Sciatic nerve (tissue), 2 donors: ENCODE measurements at regions not wholly inside any gene's neighbourhood (a gene's known extent, or its start where the extent isn't known, plus 50 kb on each side); places are given as distances from the start of the nearest gene placed in this dataset.
"Not testable (repeated sequence)": the region's sequence is repeated elsewhere in the genome, so short reads cannot be mapped to it uniquely, and the experiment has no call there.

ENCODE experiments used
- ATAC-seq: fragments of 200-7000 bp; cut with Tn5 transposase; one replicate; pipeline ENCODE4 v1.9.1; 2020; ENCODE audit warnings: mild to moderate bottlenecking, moderate library complexity
- DNase-seq: peaks from one replicate; pipeline ENCODE4 v3.0.0-alpha.2; 2020; ENCODE audit warnings: low spot score
- intact Hi-C: fragments of 100-400 bp; cut with DNase I; formaldehyde crosslinking; loops from one replicate; pipeline ENCODE4 v1.14.2; 2022
- donor health status: DM: no; HTN: no; CAD: no.
- donor health status: DM: no; HTN: no; CAD: no.

- DNase-seq, result no peak
- intact Hi-C loops, result no loop called here
- no peak for ATAC-seq
Measured at GRCh38 chr13:37207691-37208451, 102.4 kb upstream of the CSNK1A1L start.

DNA sequence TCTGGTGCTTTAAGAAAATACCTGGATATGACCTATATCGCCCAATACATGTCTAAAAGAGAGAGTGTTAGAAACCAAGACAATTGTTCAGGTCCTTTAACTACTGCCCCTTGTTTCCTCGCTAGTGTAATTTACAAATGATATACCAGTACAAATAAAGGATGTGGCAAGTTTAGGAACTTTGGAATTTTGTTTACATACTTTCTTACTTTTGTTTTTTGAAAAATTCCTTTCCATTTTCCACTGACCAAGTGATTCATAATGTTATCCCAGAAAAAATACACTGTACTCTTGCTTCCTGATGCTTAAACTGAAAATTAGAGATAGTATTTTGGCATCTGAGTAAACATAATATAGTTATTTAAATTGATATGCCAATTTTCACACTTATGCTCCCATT lies 96.8 kb upstream of the CSNK1A1L start:
- intact Hi-C loops, result no loop called here
- no peak for ATAC-seq
- no peak for DNase-seq

DNA sequence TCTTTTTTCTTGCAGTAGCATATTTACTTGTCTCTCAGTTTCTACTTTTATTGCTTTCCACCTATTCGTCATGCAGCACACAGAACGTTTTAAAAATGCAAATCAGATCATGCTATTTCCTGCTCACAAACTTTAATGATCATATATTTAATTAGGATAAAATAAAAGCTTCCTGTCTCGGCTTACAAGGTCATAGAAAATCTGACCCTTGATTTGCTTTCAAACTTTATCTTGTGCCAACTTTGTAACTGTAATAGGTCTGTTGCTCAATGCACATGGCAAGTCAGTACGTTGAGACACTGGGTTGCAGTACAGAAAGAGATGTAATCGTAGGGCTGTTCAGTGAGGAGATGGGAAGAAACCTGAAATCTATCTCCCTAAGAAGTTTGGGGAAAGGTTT lies 95.6 kb upstream of the CSNK1A1L start:
- intact Hi-C loops, result no loop called here
- ATAC-seq (no peak), DNase-seq (no peak)

DNA sequence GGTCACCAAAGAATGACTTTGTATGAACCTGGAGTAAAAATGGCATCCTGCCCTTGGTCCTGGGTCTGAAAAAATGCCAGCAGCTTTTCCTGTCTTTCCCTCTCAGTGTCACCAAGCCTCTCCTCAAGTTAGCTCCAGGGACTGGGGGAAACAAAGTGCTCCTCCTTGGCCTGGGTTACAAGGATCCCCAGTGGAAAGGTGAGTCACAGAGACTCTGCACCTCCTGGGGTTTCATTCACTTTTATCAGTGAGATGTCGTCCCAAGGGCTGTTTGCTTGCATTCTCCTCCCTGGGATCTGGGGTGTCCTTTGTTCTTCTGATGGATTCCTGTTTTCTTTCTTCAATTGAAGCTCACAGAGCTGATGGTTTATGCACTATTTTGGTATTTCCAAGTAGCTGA lies 93.2 kb upstream of the CSNK1A1L start:
- DNase-seq, result no peak
- intact Hi-C loops, result no loop called here

DNA sequence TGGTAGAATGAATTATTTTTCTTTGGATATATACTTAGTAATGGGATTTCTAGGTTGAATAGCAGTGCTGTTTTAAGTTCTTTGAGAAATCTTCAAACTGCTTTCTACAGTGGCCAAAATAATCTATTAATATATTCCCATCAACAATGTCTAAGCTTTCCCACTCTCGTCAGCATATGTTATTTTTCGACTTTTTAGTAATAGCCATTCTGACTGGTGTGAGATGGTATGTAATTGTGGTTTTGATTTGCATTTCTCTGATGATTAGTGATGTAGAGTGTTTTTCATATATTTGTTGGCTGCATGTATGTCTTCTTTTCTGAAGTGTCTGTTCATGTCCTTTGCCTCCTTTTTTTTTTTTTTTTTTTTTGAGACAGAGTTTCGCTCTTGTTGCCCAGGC lies 90.2 kb upstream of the CSNK1A1L start:
- no peak for ATAC-seq
- no peak for DNase-seq
- intact Hi-C loops, result no loop called here

More for the DNA sequence above, 93.2 kb upstream of the CSNK1A1L start:
- no peak for ATAC-seq

DNA sequence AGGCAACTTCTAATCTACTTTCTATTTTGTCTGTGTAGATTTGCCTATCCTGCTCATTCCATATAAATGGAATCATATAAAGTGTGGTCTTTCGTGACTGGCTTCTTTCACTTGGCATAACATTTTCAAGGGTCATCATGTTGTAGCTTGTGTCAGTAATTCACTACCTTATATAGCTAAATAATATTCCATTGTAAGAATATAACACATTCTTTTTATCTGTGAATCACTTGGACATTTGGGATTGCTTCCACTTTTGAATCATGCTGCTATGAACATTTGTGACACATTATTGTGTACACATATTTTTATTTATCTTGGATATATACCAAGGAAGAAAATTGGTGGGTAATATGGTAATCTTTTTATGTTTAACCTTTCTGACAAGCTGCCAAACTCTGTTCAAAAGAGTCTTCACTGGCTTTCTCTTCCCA lies 89.0 kb upstream of the CSNK1A1L start:
- no peak for DNase-seq

GRCh38 chr13:37192956-37193355 lies 87.5 kb upstream of the CSNK1A1L start:
- no peak for ATAC-seq
- DNase-seq, result no peak
- intact Hi-C loops, result no loop called here

More for the DNA sequence above, 89.0 kb upstream of the CSNK1A1L start:
- intact Hi-C loops, result no loop called here
- no peak for ATAC-seq

GRCh38 chr13:37187621-37188020 lies 82.2 kb upstream of the CSNK1A1L start:
- DNase-seq (no peak), ATAC-seq (no peak)
- intact Hi-C loops, result no loop called here

DNA sequence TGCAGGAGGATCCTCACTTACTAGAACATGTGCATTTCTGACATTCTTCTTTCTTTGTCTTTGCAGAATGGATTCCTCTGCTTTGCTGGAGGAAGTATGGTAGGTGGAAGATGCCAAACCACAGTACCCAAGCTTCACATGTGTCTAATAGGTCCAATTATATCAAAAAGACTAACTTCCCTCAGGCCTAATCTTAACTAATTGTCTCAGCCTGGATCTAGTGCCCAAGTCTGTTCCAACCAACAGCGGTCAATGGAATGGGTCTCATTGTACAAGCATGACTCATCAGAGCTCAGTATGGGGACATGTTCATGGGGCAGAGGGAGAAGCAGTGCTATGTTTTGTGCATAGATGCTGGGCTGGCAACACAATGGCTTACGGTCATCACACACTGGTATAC lies 81.6 kb upstream of the CSNK1A1L start:
- ATAC-seq, result no peak
- DNase-seq, result no peak
- intact Hi-C loops, result no loop called here

DNA sequence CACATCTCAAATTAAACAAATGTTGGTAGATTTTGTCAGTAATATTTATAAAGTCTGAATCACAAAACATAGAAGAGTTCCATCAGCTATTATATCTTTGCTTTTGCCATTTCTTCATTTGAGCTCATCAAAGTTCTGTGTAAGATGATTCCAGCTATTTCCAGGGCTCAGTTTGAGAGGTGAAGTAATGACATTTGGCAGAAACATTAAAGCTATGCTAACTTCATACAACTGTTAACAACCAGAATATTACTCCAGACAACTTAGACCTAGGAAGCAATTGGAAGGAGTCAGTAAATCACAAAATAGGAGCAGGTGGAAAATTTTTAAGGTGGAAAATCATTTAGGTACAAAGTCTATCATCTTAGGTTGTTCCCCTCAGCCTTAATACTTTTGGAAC lies 76.2 kb upstream of the CSNK1A1L start:
- ATAC-seq (no peak), DNase-seq (no peak)
- intact Hi-C loops, result no loop called here

GRCh38 chr13:37179645-37180044 lies 74.2 kb upstream of the CSNK1A1L start:
- intact Hi-C loops, result no loop called here
- ATAC-seq (no peak), DNase-seq (no peak)

DNA sequence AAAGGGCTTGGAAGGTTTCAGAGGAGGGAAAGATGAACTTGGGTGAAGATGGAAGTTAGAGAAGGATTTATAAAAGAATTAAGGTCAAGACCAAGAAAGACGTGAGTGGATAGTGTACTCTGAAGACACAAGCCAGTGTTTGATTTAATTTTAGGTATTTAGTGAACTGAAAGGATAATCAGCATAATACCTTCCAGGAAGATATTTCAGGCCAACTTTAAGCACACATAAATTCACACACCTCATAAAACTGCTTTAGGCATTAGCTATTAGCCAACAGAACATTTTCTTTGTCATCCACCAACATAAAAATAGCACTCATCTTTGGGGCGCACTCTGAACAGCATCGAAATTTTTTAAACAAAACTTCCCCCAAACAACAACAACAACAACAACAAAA lies 71.7 kb upstream of the CSNK1A1L start:
- ATAC-seq (no peak), DNase-seq (no peak)
- intact Hi-C loops, result no loop called here

DNA sequence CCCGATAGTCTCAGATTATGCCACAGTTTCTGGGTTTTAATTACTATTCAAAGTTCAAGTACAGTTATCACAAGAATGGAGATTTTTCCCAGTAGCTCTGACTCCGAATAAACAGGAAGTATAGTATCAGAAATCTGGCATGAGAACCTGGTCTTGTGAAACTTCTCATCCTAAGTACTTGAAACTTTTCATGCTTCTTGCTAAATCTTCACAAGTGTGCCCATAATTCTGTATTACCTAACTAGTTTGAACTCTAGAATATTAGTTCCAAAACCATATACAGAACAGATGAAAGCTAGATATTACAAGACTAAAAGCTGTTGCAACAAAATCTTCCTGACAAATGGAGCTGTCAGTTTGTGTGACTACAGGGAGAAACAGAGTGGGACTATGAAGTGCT lies 70.5 kb upstream of the CSNK1A1L start:
- DNase-seq (no peak), ATAC-seq (peak; percentile 87)
- intact Hi-C loops, result no loop called here

- DNase-seq (no peak), ATAC-seq (no peak)
- intact Hi-C loops, result no loop called here
Measured at GRCh38 chr13:37173214-37173613, 67.8 kb upstream of the CSNK1A1L start.

- intact Hi-C loops, DNase-seq, ATAC-seq: not testable (repeated sequence)
Measured at GRCh38 chr13:37172226-37172625, 66.8 kb upstream of the CSNK1A1L start.

- intact Hi-C loops, result no loop called here
- DNase-seq (no peak), ATAC-seq (no peak)
Measured at GRCh38 chr13:37168926-37169325, 63.5 kb upstream of the CSNK1A1L start.

DNA sequence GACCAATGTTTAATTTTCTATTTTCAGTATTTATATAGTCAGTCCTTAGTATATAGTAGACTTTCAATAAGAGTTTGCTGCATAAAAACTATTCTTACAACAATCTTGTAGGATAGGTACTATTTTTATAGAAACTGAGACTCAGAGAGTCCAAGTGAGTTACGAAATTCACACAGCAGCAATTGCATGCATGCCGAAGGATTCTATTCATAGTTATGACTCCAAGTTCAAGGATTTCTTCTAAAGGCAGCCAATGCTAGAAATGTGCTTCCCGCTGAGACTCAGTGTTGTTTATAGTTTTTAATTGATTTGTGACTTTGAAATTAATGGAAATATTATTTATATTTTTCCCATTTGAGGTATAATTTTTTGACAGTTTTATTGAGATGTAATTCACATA lies 62.7 kb upstream of the CSNK1A1L start:
- intact Hi-C loops, result no loop called here
- ATAC-seq (no peak), DNase-seq (no peak)

DNA sequence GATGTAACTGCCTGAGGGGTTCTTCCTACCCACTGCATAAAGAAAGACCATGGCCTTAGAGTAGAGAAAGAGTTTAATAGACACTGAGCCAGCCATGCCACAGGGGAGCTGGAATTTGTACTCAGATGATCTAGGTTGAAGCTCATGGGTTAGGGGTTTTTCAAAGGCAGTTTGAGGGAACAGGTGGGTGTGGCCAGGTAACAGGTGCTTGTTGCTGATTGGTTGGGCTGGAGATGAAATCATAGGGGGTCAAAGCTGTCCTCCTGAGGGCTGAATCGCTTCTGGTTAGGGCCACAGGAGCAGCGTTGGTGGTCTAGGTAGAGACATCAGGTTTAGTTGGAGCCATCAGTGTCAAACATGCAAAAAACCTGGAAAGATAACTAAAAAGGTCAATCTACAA lies 59.2 kb upstream of the CSNK1A1L start:
- intact Hi-C loops, result no loop called here
- DNase-seq (no peak), ATAC-seq (no peak)

DNA sequence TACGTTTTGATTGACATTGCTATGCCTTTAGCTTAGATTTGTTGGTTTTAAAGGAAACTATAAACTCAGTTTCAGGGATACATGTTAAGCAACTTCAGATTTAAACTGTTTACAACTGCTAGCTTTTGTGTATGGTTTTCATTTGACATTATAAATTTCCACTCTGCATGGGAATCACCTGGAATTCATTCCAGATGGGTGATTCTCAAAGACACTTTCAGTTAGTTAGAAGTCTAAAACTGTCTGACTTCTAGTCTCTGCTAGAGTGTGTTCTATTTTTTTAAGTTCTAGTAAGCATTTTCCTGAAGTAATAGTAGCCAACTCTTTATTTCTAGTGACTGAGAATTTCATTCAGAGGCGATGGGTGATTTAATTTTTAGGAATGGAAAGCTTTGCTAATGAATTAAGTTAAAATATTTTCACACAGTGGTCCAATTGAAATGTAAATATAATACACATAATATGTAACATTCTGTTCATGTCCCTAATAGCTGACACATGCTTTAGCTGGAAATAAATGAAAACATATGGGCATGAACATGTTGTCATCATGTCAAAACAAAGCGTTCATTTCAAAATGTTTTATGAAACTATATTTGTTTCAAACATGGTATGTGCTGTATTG lies 58.3 kb upstream of the CSNK1A1L start:
- DNase-seq (no peak), ATAC-seq (no peak)
- intact Hi-C loops, result no loop called here

- no peak for ATAC-seq
- intact Hi-C loops, result no loop called here
- DNase-seq, result no peak
Measured at GRCh38 chr13:37158481-37158880, 53.0 kb upstream of the CSNK1A1L start.

- ATAC-seq, DNase-seq, intact Hi-C loops: not testable (repeated sequence)
Measured at GRCh38 chr13:37155613-37156097, 50.2 kb upstream of the CSNK1A1L start.
